22Rv1 (cell line): ENCODE measurements at regions not wholly inside any gene's neighbourhood (a gene's known extent, or its start where the extent isn't known, plus 50 kb on each side); places are given as distances from the start of the nearest gene placed in this dataset.

Experiments used
- CTCF ChIP-seq: fragments of 450-650 bp; IDR thresholded peaks from 2 replicates; pipeline ENCODE4 v1.5.1; 2017; ENCODE audit warnings: mild to moderate bottlenecking
- ZFX ChIP-seq: fragments of 450-650 bp; IDR thresholded peaks from 2 replicates; pipeline ENCODE4 v1.6.1; 2017; ENCODE audit warnings: antibody characterized with exemption, borderline replicate concordance

- no peak for TF ChIP-seq CTCF
- no peak for TF ChIP-seq ZFX
Measured at GRCh38 chr1:4075436-4076225, 175.6 kb upstream of the C1orf174 start.
